ENCODE measurements at regions not wholly inside any gene's neighbourhood (a gene's known extent, or its start where the extent isn't known, plus 50 kb on each side); places are given as distances from the start of the nearest gene placed in this dataset.

- Histone ChIP-seq H3K27ac (no peak overlapping the region), H3K4me1 (no peaks in the 10 kb centered on the region), H3K27me3 (no peaks in the 10 kb centered on the region), H3K4me3 (no peak overlapping the region), H3K36me3 (no peaks in the 10 kb centered on the region), H3K9me3 (no peaks in the 10 kb centered on the region)
- intact Hi-C loops (cut with DNase I; ENCODE audit: low total_unique reads) = no loop called here
- no peak for DNase-seq (ENCODE audit: low spot score in 2 of 2)
- TF ChIP-seq POLR2AphosphoS5 (IDR thresholded peaks at IDR 0.05) (no peak), POLR2A (IDR thresholded peaks at IDR 0.05) (no peak), CTCF (IDR thresholded peaks at IDR 0.05) (no peak)
Observed at GRCh38 chr3:55242921-55243320, 244.2 kb downstream of the WNT5A start.

DNA sequence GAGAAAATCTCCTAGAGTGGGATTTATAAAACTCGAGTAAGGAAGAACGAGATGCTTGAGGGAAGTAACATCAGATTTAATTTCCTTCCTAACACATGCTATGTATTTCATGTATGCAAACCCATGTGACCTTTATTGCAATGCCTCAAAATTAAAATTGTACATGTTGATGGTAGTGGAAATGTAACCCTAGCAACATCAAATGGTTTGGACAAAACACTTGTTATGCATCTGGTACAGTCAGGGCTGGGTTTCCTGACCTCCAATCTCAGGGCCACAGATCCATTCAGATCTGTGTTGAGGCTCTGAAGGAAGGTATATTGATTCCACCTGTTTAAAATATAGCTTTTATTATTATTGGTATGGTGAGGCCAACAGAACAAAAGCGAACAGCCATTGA, 246.0 kb downstream of the WNT5A start:
- TF ChIP-seq POLR2A (IDR thresholded peaks at IDR 0.05) = no peak
- no peak for TF ChIP-seq CTCF (IDR thresholded peaks at IDR 0.05)
- TF ChIP-seq POLR2AphosphoS5 (IDR thresholded peaks at IDR 0.05) = no peak
- Histone ChIP-seq H3K4me3 (no peak overlapping the region), H3K9me3 (peaks cover 0 to 4% of the 10 kb centered on the region in 2 donors)

DNA sequence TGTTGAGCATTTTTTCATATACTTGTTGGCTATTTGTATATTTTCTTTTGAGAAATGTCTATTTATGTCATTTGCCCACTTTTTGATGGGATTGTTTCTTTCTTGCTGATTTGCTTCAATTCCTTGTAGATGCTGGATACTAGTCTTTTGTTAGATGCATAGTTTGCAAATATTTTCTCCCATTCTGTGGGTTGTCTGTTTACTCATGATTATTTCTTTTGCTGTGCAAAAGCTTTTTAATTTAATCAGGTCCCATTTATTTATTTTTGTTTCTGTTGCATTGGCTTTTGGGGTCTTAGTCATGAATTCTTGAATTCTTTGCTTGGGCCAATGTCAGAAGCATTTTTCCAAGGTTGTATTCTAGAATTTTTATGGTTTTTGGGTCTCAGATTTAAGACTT, 251.7 kb downstream of the WNT5A start:
- intact Hi-C loops (cut with DNase I; ENCODE audit: low total_unique reads) = no loop called here
- H3K27me3 ChIP-seq = no peaks in the 10 kb centered on the region
- H3K4me3 ChIP-seq = no peak overlapping the region
- H3K9me3 ChIP-seq = peaks cover 0 to 4% of the 10 kb centered on the region in 2 donors
- DNase-seq (ENCODE audit: low spot score in 2 of 2) = no peak
- no peak for TF ChIP-seq CTCF (IDR thresholded peaks at IDR 0.05)
- no peaks in the 10 kb centered on the region for H3K4me1 ChIP-seq
- no peak overlapping the region for H3K27ac ChIP-seq
- no peaks in the 10 kb centered on the region for H3K36me3 ChIP-seq

More for the DNA sequence above, 246.0 kb downstream of the WNT5A start:
- intact Hi-C loops (cut with DNase I; ENCODE audit: low total_unique reads) = no loop called here
- H3K4me1 ChIP-seq = no peaks in the 10 kb centered on the region
- H3K36me3 ChIP-seq = no peaks in the 10 kb centered on the region
- no peaks in the 10 kb centered on the region for H3K27me3 ChIP-seq
- no peak for DNase-seq (ENCODE audit: low spot score in 2 of 2)
- no peak overlapping the region for H3K27ac ChIP-seq

- Histone ChIP-seq H3K27me3 (no peaks in the 10 kb centered on the region), H3K4me1 (no peaks in the 10 kb centered on the region), H3K4me3 (no peak overlapping the region), H3K36me3 (no peaks in the 10 kb centered on the region), H3K9me3 (no peaks in the 10 kb centered on the region), H3K27ac (no peak overlapping the region)
- DNase-seq (ENCODE audit: low spot score in 2 of 2) = no peak
- TF ChIP-seq POLR2A (IDR thresholded peaks at IDR 0.05) = no peak
- TF ChIP-seq CTCF (IDR thresholded peaks at IDR 0.05) = no peak
- no peak for TF ChIP-seq POLR2AphosphoS5 (IDR thresholded peaks at IDR 0.05)
- intact Hi-C loops (cut with DNase I; ENCODE audit: low total_unique reads) = no loop called here
Observed at GRCh38 chr3:55226696-55227095, 260.4 kb downstream of the WNT5A start.

GRCh38 chr3:55218577-55218976, 268.5 kb downstream of the WNT5A start:
- H3K27me3 ChIP-seq = no peaks in the 10 kb centered on the region
- peaks cover 4 to 29% of the 10 kb centered on the region in 2 donors for H3K9me3 ChIP-seq
- no peaks in the 10 kb centered on the region for H3K36me3 ChIP-seq
- H3K4me3 ChIP-seq = no peak overlapping the region
- H3K4me1 ChIP-seq = no peaks in the 10 kb centered on the region
- TF ChIP-seq POLR2AphosphoS5 (IDR thresholded peaks at IDR 0.05) (no peak), CTCF (IDR thresholded peaks at IDR 0.05) (no peak), POLR2A (IDR thresholded peaks at IDR 0.05) (no peak)
- no peak overlapping the region for H3K27ac ChIP-seq
- no peak for DNase-seq (ENCODE audit: low spot score in 2 of 2)
- intact Hi-C loops (cut with DNase I; ENCODE audit: low total_unique reads) = no loop called here
